ENCODE measurements at regions not wholly inside any gene's neighbourhood (a gene's known extent, or its start where the extent isn't known, plus 50 kb on each side); places are given as distances from the start of the nearest gene placed in this dataset.
"Not testable (repeated sequence)": the region's sequence is repeated elsewhere in the genome, so short reads cannot be mapped to it uniquely, and the experiment has no call there.

DNA sequence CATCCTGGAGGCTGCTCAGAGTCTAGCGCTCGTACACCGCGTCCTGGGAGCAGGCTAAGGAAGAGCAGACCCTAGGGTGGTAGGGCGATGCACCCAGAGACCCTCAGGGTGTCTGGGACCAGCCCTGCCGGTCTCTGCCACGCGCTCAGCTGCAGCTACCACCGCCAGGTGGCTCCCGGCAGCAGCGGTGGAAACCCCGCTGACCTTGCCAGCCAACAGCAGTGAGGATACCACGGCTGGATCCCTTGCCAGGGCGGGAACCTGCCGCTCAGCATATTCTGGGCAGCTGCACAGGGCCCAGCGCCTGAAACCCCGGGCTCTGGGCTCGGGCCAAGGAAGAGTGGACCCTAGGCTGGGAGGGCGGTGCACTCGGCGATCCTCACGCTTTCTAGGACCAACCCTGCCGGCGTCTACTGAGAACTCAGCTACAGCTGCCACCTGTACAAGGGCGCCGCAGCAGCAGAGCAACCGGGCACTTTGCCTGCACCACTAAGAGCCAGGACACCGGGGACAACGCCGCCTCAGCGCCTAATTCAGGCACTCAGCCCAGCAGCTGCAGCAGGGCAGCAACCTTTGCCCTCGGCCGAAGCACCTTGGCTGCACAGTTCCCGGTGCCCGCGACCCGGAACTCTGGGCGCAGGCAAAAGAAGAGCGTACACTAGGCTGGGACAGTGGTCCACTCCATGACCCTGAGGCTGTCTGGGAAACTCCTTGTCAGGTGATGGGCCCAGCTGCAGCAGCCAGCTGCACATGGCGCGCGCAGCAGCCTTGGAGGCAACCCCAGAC is 80.8 kb downstream of the POTEB2 start:
- DNase-seq (ENCODE audit: low read depth), result not testable (repeated sequence)

DNA sequence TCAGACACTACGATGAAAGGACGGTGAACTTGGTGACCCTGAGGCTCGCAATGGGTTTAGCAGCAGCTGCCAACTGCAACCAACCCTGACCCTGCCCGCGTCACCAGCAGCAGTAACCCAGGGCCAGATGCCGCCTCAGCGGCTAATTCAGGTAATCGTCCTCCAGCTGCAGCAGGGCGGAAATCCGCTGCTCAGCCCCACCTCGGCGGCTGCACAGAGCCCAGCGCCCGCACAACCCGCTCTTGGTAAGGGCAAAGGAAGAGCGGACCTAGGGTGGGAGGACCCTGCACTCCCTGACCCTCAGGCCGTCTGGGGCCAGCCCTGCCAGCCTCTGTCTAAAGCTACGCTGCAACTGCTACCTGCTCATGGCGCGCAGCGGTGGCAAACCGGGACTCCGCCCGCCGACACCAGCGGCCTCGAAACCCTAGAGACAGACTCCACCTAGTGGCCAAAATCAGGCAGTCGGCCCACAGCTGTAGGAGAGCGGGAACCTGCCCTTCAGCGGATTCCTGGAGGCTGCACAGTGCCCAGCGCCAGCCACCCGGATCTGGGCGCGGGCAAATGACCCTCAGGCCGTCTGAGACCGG is 82.4 kb downstream of the POTEB2 start:
- not testable (repeated sequence) for DNase-seq (ENCODE audit: low read depth)

DNA sequence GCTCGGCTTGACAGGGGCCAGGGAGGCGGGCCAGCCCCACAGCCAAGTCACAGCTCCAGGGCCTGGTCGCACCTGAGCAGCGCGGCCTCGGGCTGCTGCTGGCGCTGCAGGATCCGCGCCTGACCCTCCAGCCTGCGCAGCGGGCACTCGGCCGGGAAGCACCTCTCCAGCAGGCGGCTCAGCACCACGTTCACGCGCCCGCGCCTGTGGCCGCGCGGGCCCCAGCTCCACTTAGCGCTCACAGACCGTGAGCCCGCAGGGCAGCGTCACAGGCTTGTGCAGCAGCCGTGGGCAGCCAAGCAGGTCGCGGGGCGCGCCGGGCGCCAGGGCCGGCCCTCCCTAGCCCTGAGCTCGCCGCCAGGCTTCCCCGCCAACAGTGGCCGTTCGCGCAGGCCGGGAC is 90.7 kb downstream of the POTEB2 start:
- not testable (repeated sequence) for DNase-seq (ENCODE audit: low read depth)

DNA sequence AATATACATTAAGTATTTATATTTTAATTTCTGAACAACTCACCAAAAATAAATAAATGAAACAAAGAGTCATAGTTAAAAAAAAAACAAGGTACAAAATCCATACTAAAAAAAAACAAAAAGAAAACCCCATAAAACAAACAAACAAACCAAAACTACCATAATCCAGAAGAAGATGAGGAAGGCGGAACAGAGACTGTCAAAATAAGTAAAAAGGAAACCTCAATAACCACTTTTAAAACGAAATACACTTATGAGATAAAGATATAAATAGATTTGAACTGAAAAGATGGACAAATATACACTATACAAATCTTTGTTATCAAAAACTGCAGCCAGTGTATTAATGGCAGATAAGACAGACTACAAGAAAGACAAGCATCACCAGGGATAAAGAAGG is 98.2 kb downstream of the POTEB2 start:
- not testable (repeated sequence) for DNase-seq (ENCODE audit: low read depth)

DNA sequence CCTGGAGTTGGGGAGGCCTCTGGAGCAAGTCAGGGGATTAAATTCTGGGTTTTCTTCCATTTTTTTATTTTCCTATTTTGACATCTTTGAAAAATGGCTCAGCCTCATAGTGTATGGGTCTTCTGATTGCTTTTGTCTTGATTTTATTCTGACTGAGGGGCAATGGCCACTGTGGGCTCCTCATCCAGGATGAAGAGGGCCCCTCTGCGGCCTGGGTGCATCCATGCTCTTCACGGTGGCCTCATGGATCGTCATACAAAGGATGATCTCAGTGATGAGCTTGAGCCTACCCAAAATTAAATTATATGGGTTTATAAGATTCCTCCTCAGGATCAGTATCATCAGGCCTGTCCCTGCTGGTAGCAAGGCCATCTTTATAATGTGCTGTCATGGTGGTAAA is 103.7 kb downstream of the POTEB2 start:
- not testable (repeated sequence) for DNase-seq (ENCODE audit: low read depth)

DNA sequence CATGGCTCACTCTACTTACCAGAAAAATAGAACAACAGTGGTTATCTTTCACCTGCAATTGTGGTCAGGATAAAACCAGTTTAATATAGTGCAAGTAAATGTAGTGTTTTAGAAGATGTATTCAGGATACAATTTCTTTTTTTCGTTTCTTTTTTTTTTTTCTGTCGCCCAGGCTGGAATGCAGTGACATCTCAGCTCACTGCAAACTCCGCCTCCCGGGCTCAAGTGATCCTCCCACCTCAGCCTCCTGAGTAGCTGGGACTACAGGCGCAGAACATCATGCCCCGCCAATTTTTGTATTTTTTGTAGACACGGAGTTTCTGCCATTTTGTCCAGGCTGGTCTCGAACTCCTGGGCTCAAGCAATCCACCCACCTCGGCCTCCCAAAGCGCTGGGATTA is 109.7 kb downstream of the POTEB2 start:
- not testable (repeated sequence) for DNase-seq (ENCODE audit: low read depth)

DNA sequence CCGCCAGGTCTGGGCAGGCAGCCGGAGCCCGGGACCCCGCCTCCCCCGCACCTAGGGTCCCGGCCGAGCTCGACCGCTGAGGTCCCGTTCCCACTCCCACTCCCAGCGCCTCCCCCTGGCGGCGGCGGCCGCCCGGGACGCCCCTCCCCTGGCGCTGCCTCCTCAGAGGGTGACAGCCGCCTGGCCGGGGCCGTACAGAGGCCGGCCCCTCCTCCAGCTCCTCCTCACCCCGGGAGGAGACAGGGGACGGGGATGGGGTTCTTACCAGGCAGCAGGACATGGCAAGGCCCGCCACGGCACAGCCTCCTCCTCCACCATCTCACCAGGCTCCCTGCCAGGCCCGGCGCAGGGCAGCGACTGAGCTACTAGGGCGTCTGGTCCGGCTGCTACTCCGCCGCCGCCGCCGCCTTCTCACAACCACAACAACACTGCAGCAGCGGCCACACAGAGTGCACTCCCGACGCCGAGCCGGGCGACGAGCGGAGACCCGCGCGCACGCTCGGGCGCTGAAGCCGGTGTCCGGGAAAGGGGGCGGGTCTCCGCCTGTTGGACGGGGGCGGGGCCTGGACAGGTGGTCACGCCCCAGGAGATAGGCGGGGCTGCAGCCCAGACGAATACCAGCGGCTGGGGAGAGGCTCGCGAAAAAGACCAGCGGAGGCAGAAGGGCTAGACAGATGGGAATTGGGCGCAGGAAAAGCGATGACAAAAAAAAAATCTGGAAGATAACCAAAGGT is 110.3 kb downstream of the POTEB2 start:
- peak; percentile 51 for DNase-seq (ENCODE audit: low read depth)

DNA sequence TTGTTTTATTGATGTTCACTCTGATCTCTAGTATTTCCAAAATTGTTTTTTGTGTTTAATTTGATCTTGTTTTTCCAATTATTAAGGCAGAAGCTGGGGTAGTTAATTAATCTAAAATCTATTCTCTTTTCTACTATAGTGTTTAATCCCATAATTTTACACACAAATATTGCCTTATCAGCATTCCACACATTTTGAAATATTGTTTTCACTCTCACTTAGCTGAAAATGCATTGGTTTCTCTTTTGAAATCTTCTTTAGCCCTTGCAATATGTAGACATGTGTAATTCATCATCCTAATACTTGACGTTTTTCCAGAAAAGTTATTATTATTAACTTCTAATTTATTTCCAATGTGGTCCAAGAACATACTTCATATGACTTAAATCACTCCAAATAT is 132.6 kb downstream of the POTEB2 start:
- DNase-seq (ENCODE audit: low read depth), result not testable (repeated sequence)

All from stimulated activated CD4-positive, alpha-beta T cell treated with anti-CD3 and anti-CD28 coated beads, Interleukin-2, amount 100 ng/mL, for 4 hours (primary cell).